ENCODE measurements at regions not wholly inside any gene's neighbourhood (a gene's known extent, or its start where the extent isn't known, plus 50 kb on each side); places are given as distances from the start of the nearest gene placed in this dataset.

- no peak for DNase-seq
These were observed 210.8 kb upstream of the SOX9 start for GRCh38 chr17:71910002-71910401.

GRCh38 chr17:71914042-71914441, 206.8 kb upstream of the SOX9 start:
- no peak for DNase-seq

GRCh38 chr17:71914812-71915211, 206.0 kb upstream of the SOX9 start:
- DNase-seq, result no peak

- DNase-seq, result no peak
These were observed 203.1 kb upstream of the SOX9 start for GRCh38 chr17:71917715-71918114.

- DNase-seq, result no peak
These were observed 201.6 kb upstream of the SOX9 start for GRCh38 chr17:71919186-71919585.

GRCh38 chr17:71919896-71920295, 200.9 kb upstream of the SOX9 start:
- DNase-seq, result no peak

GRCh38 chr17:71921796-71922195, 199.0 kb upstream of the SOX9 start:
- DNase-seq, result peak in 2 of 5 experiments; percentile 54 to 86

GRCh38 chr17:71922439-71922838, 198.4 kb upstream of the SOX9 start:
- DNase-seq, result peak in 1 of 5 experiments; percentile 38

GRCh38 chr17:71926746-71927398, 193.9 kb upstream of the SOX9 start:
- DNase-seq, result no peak

- DNase-seq, result no peak
These were observed 187.5 kb upstream of the SOX9 start for GRCh38 chr17:71933306-71933705.

GRCh38 chr17:71934520-71934919, 186.3 kb upstream of the SOX9 start:
- no peak for DNase-seq

- no peak for DNase-seq
These were observed 185.5 kb upstream of the SOX9 start for GRCh38 chr17:71935341-71935740.

- DNase-seq, result no peak
These were observed 183.8 kb upstream of the SOX9 start for GRCh38 chr17:71936977-71937376.

- DNase-seq, result no peak
These were observed 182.9 kb upstream of the SOX9 start for GRCh38 chr17:71937914-71938313.

GRCh38 chr17:71938340-71939010, 182.3 kb upstream of the SOX9 start:
- no peak for DNase-seq

GRCh38 chr17:71941920-71942319, 178.9 kb upstream of the SOX9 start:
- DNase-seq, result no peak

GRCh38 chr17:71942626-71943025, 178.2 kb upstream of the SOX9 start:
- no peak for DNase-seq

- DNase-seq, result no peak
These were observed 172.0 kb upstream of the SOX9 start for GRCh38 chr17:71948703-71949422.

- no peak for DNase-seq
These were observed 161.7 kb upstream of the SOX9 start for GRCh38 chr17:71959154-71959553.

GRCh38 chr17:71963351-71963750, 157.5 kb upstream of the SOX9 start:
- no peak for DNase-seq

- no peak for DNase-seq
These were observed 157.0 kb upstream of the SOX9 start for GRCh38 chr17:71963791-71964190.

GRCh38 chr17:71964559-71964958, 156.3 kb upstream of the SOX9 start:
- no peak for DNase-seq

GRCh38 chr17:71966055-71966454, 154.8 kb upstream of the SOX9 start:
- DNase-seq, result no peak
